K562 (cell line): ENCODE measurements at regions not wholly inside any gene's neighbourhood (a gene's known extent, or its start where the extent isn't known, plus 50 kb on each side); places are given as distances from the start of the nearest gene placed in this dataset.

Experiments
- ATAC-seq: fragments of 200-7000 bp; cut with Tn5 transposase; 3 replicates; pipeline ENCODE4 v1.9.1; 2020; ENCODE audit warnings: moderate library complexity
- BruUV-seq: library from RNA; stranded (reverse); fragments of 400-500 nt; replicated peaks from 2 replicates; lab custom pipeline; 2021; lab: Mats Ljungman, UMichigan
- CTCF ChIA-PET: fragments of 300-600 bp; formaldehyde crosslinking; extraction: SDS; loops from one replicate; lab custom pipeline; 2021; ENCODE audit warnings: low intra/inter-chr PET ratio; lab: Yijun Ruan, JAX
- POLR2A ChIA-PET: fragments of 300-600, 350-650 bp; sonication (Branson Sonifier 250); formaldehyde crosslinking; extraction: SDS; loops from one replicate; lab custom pipeline; 2021; ENCODE audit warnings: antibody characterized with exemption, inconsistent platforms; lab: Yijun Ruan, JAX
- DNase-seq, 4 experiments: peaks; one replicate each; pipeline versions ENCODE4 v3.0.0 to v3.0.0-alpha.2; 2011 to 2018; ENCODE audit warnings: low spot score in 3 of 4, mixed read lengths in 3 of 4; ENCODE audit errors: extremely low read depth in 1 of 4
- FAIRE-seq: peaks from 2 replicates; lab custom pipeline; 2011; peaks lifted over from hg19 to GRCh38; lab: Jason Lieb, UNC
- H2AFZ ChIP-seq: 2 replicates; pipeline ENCODE4 v1.6.0; 2011; ENCODE audit warnings: low read depth, low read length, control low read depth, inconsistent platforms
- H3K27ac ChIP-seq: fragments of 200-600 bp; 3 replicates; pipeline ENCODE4 v1.8.0; 2011; ENCODE audit warnings: low read depth, mild to moderate bottlenecking, control low read depth, inconsistent platforms, low read length, moderate library complexity, mixed read lengths; ENCODE audit errors: extremely low read depth
- H3K27me3 ChIP-seq, 2 experiments: fragments of 300-600 bp in 1 of 2; 2 replicates in 1 of 2; 3 replicates in 1 of 2; pipeline versions ENCODE4 v1.6.0 to v1.8.0; 2011; ENCODE audit warnings: inconsistent platforms in 2 of 2, low read length in 2 of 2, mild to moderate bottlenecking in 1 of 2, mixed read lengths in 1 of 2, moderate library complexity in 1 of 2; ENCODE audit not compliant: control insufficient read depth in 2 of 2, insufficient read depth in 2 of 2
- H3K36me3 ChIP-seq: fragments of 300-600 bp; 3 replicates; pipeline ENCODE4 v1.8.0; 2011; ENCODE audit warnings: mild to moderate bottlenecking, low read length, inconsistent platforms; ENCODE audit not compliant: control insufficient read depth, insufficient read depth
- H3K4me1 ChIP-seq, 2 experiments: fragments of 200-600 bp in 1 of 2; replicated peaks in 1 of 2; 2 replicates in 1 of 2; 3 replicates in 1 of 2; pipeline versions ENCODE4 v1.5.1 to v1.8.0; 2011; ENCODE audit warnings: inconsistent platforms in 2 of 2, low read length in 2 of 2, mild to moderate bottlenecking in 1 of 2, mixed read lengths in 1 of 2, moderate library complexity in 1 of 2; ENCODE audit not compliant: control insufficient read depth in 2 of 2, insufficient read depth in 2 of 2
- H3K4me2 ChIP-seq: 2 replicates; pipeline ENCODE4 v1.6.1; 2011; ENCODE audit warnings: low read length, control low read depth, inconsistent platforms, mixed read lengths; ENCODE audit not compliant: insufficient read depth
- H3K4me3 ChIP-seq: fragments of 200-600 bp; sonication (generic), shearing (Covaris generic); 2 replicates; pipeline ENCODE4 v1.5.1; 2016; ENCODE audit warnings: control low read depth, inconsistent platforms
- H3K79me2 ChIP-seq: fragments of 200-600 bp; 3 replicates; pipeline ENCODE4 v1.8.0; 2011; ENCODE audit warnings: low read length, inconsistent platforms; ENCODE audit not compliant: control insufficient read depth, insufficient read depth
- H3K9ac ChIP-seq, 2 experiments: 2 replicates each; pipeline versions ENCODE4 v1.6.0 to v1.6.1; 2011; ENCODE audit warnings: low read depth in 2 of 2, low read length in 2 of 2, control low read depth in 1 of 2, inconsistent platforms in 1 of 2, mild to moderate bottlenecking in 1 of 2, mixed read lengths in 1 of 2; ENCODE audit not compliant: insufficient read depth in 1 of 2
- H3K9me1 ChIP-seq: one replicate; pipeline ENCODE4 v1.6.0; 2011; ENCODE audit warnings: inconsistent platforms, mild to moderate bottlenecking, low read length, moderate library complexity; ENCODE audit not compliant: control insufficient read depth, insufficient read depth
- H3K9me3 ChIP-seq: replicated peaks from 2 replicates; pipeline ENCODE4 v1.5.1; 2011; ENCODE audit warnings: low read depth, low read length, inconsistent platforms; ENCODE audit not compliant: control insufficient read depth, insufficient read depth
- H4K20me1 ChIP-seq: replicated peaks from 2 replicates; pipeline ENCODE4 v1.6.1; 2011; ENCODE audit warnings: low read length, inconsistent platforms, mixed read lengths; ENCODE audit not compliant: control insufficient read depth, insufficient read depth
- ARID3B ChIP-seq: fragments of 250-450 bp; sonication (Bioruptor Pico); IDR thresholded peaks from 2 replicates; pipeline ENCODE4 v1.4.0; 2020; ENCODE audit warnings: borderline replicate concordance
- CBFB ChIP-seq: sonication (generic); formaldehyde crosslinking; IDR thresholded peaks from 2 replicates; pipeline ENCODE4 v1.4.0; 2020; ENCODE audit warnings: mild to moderate bottlenecking, missing genetic modification reagents
- CHD1 ChIP-seq: fragments of 200-600 bp; sonication (generic); IDR thresholded peaks from one replicate; pipeline ENCODE4 v1.6.1; 2012; ENCODE audit warnings: mild to moderate bottlenecking, moderate library complexity, low read length, inconsistent platforms
- KDM5B ChIP-seq: fragments of 200-600 bp; sonication (generic); IDR thresholded peaks from 2 replicates; pipeline ENCODE4 v1.6.1; 2012; ENCODE audit warnings: low read depth, mild to moderate bottlenecking, moderate library complexity, low read length, control low read depth, inconsistent platforms; ENCODE audit not compliant: insufficient replicate concordance
- LCOR ChIP-seq: sonication (generic); formaldehyde crosslinking; IDR thresholded peaks from 2 replicates; pipeline ENCODE4 v1.8.0; 2022; ENCODE audit warnings: mild to moderate bottlenecking, missing genetic modification reagents
- NCOA1 ChIP-seq: fragments of 450-650 bp; IDR thresholded peaks from 2 replicates; pipeline ENCODE4 v1.6.1; 2016; ENCODE audit warnings: low read depth
- NR2C2 ChIP-seq, 2 experiments: fragments of 200-800 bp in 1 of 2; sonication (Bioruptor generic) in 1 of 2; sonication (generic) in 1 of 2; formaldehyde crosslinking in 1 of 2; IDR thresholded peaks; 2 replicates each; pipeline versions ENCODE4 v1.6.1 to v1.8.0; 2016 to 2022; ENCODE audit warnings: mild to moderate bottlenecking in 1 of 2, missing compliant biosample characterization in 1 of 2, missing genetic modification characterization in 1 of 2, missing genetic modification reagents in 1 of 2
- NR2F6 ChIP-seq: fragments of 450-650 bp; formaldehyde crosslinking; IDR thresholded peaks from 2 replicates; pipeline ENCODE4 v1.4.0; 2020; ENCODE audit warnings: mild to moderate bottlenecking
- PHTF2 ChIP-seq: fragments of 250-450 bp; sonication (Bioruptor Pico); IDR thresholded peaks from 2 replicates; pipeline ENCODE4 v1.5.0; 2021; ENCODE audit warnings: mild to moderate bottlenecking
- RBM14 ChIP-seq: fragments of 200-400 bp; formaldehyde crosslinking; IDR thresholded peaks from 2 replicates; pipeline ENCODE4 v1.6.1; 2018; ENCODE audit warnings: low read depth, mild to moderate bottlenecking, low read length, moderate library complexity, borderline replicate concordance; ENCODE audit not compliant: insufficient read depth
- RBM22 ChIP-seq: fragments of 200-400 bp; formaldehyde crosslinking; IDR thresholded peaks from 2 replicates; pipeline ENCODE4 v1.6.1; 2018; ENCODE audit warnings: low read length, low read depth; ENCODE audit not compliant: poor library complexity, severe bottlenecking
- RFX1 ChIP-seq: fragments of 450-650 bp; IDR thresholded peaks from 2 replicates; pipeline ENCODE4 v1.6.1; 2016; ENCODE audit warnings: mild to moderate bottlenecking, moderate library complexity
- RFX7 ChIP-seq: fragments of 250-450 bp; sonication (Bioruptor Pico); IDR thresholded peaks from 2 replicates; pipeline ENCODE4 v1.5.1; 2021; ENCODE audit warnings: mild to moderate bottlenecking
- TFAM ChIP-seq: fragments of 250-450 bp; sonication (Bioruptor Pico); conservative IDR thresholded peaks from 2 replicates; pipeline ENCODE4 v1.5.0; 2021; ENCODE audit warnings: mild to moderate bottlenecking, moderate library complexity
- USF1 ChIP-seq: sonication (generic); formaldehyde crosslinking; IDR thresholded peaks from 2 replicates; pipeline ENCODE4 v1.9.0; 2022; ENCODE audit warnings: mild to moderate bottlenecking, missing genetic modification reagents
- ZKSCAN3 ChIP-seq: fragments of 250-450 bp; sonication (Bioruptor Pico); IDR thresholded peaks from 2 replicates; pipeline ENCODE4 v1.4.0; 2020
- ZNF121 ChIP-seq: sonication (generic); formaldehyde crosslinking; conservative IDR thresholded peaks from 2 replicates; pipeline ENCODE4 v1.8.0; 2022; ENCODE audit warnings: missing genetic modification reagents
- ZNF316 ChIP-seq: fragments of 450-650 bp; IDR thresholded peaks from 2 replicates; pipeline ENCODE4 v1.6.1; 2016
- ZNF511 ChIP-seq: sonication (generic); formaldehyde crosslinking; IDR thresholded peaks from 2 replicates; pipeline ENCODE4 v1.8.0; 2022; ENCODE audit warnings: mild to moderate bottlenecking, missing genetic modification reagents
- WGBS: fragments of 100-300 bp; shearing (Covaris generic); methylation state at CpG from one replicate; pipeline ENCODE4 v1.1.6; 2016; ENCODE audit warnings: low coverage, mixed read lengths; ENCODE audit not compliant: insufficient coverage; ENCODE audit errors: missing lambda C conversion rate; 5-methylcytosine and 5-hydroxymethylcytosine counted together
- in situ Hi-C: fragments of 300-500 bp; cut with MboI; formaldehyde crosslinking; loops from 4 replicates; pipeline ENCODE4 v1.15.0; 2018; ENCODE audit warnings: inconsistent platforms, mixed read lengths
- intact Hi-C: fragments of 100-400 bp; cut with micrococcal nuclease; formaldehyde crosslinking; loops from 2 replicates; pipeline ENCODE4 v1.14.2; 2022

DNA sequence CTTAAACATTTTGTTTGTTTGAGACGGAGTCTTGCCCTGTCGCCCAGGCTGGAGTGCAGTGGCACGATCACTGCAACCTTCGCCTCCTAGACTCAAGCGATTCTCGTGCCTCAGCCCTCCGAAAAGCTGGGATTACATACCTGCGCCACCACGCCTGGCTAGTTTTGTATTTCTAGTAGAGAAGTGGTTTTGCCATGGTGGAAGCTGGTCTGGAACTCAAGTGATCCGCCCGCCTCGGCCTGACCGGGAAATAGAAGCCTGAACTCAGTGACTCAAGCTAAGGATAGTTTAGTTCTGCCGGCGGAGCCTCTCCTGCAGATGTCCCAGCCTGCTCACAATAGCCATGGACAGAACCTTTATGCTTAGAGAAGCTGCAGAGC, 53.0 kb upstream of the ZNF254 start:
- H2AFZ ChIP-seq = peak overlapping the region; percentile 97
- TF ChIP-seq CHD1 (peak; percentile 42), CBFB (CRISPR knock-in tag) (no peak), ZKSCAN3 (CRISPR knock-in tag) (no peak), PHTF2 (CRISPR knock-in tag) (no peak), RBM14 (no peak), ZNF121 (CRISPR knock-in tag) (no peak), NR2C2 (CRISPR knock-in tag; IDR thresholded peaks at IDR 0.05) (no peak), NR2C2 (tag; IDR thresholded peaks at IDR 0.05) (0 out of 2 replicates have a peak, but pooled peaks have one; percentile 27), ZNF316 (no peak), ARID3B (CRISPR knock-in tag) (no peak), USF1 (CRISPR knock-in tag) (no peak), NR2F6 (no peak), KDM5B (no peak), RBM22 (no peak), LCOR (CRISPR knock-in tag) (no peak), TFAM (CRISPR knock-in tag) (no peak), NCOA1 (no peak), RFX1 (no peak), RFX7 (no peak), ZNF511 (0 out of 2 replicates have a peak, but pooled peaks have one; percentile 5)
- ChIA-PET POLR2A (interaction anchor here (0.5 to 2.1 kb wide), 9 partner anchors 9 to 1663 kb away, joined by 3 to 12 read pairs (median 3); partner anchors contain the start of genes ZNF254 and ZNF681), CTCF (no interaction called here)
- peaks cover 15% of the 10 kb centered on the region; the same call in 2 of the 3 replicates for H3K36me3 ChIP-seq
- no peaks in the 10 kb centered on the region for H3K9me3 ChIP-seq
- peak overlapping the region; percentile 86 to 97 for H3K9ac ChIP-seq
- no peaks in the 10 kb centered on the region for H3K27me3 ChIP-seq
- no peaks in the 10 kb centered on the region for H4K20me1 ChIP-seq
- intact Hi-C loops (no loop called here), in situ Hi-C loops (no loop called here)
- 1% methylated on average over 15 of the region's 15 CpGs for WGBS
- peak overlapping the region; percentile 65 for H3K4me3 ChIP-seq
- H3K79me2 ChIP-seq = peaks cover 37% of the 10 kb centered on the region
- H3K27ac ChIP-seq = peak overlapping the region; percentile 95
- peak in 2 of 4 experiments; percentile 13 to 36 for DNase-seq
- BruUV-seq = no TSS peak
- no peaks in the 10 kb centered on the region for H3K9me1 ChIP-seq
- FAIRE-seq = no peak
- H3K4me2 ChIP-seq = peak overlapping the region; percentile 90
- peak; percentile 49 for ATAC-seq
- H3K4me1 ChIP-seq = peaks cover 3 to 14% of the 10 kb centered on the region in 2 experiments; a peak in 2 of 5 replicates
